Hematopoietic multipotent progenitor cell (in vitro differentiated cells): ENCODE measurements at regions not wholly inside any gene's neighbourhood (a gene's known extent, or its start where the extent isn't known, plus 50 kb on each side); places are given as distances from the start of the nearest gene placed in this dataset.
"Not testable (repeated sequence)": the region's sequence is repeated elsewhere in the genome, so short reads cannot be mapped to it uniquely, and the experiment has no call there.

Experiments
- DNase-seq, 3 donors: peaks; one replicate each; pipeline ENCODE4 v3.0.0-alpha.2; 2011 to 2015; ENCODE audit warnings: low read depth in 2 of 3, low spot score in 2 of 3

DNA sequence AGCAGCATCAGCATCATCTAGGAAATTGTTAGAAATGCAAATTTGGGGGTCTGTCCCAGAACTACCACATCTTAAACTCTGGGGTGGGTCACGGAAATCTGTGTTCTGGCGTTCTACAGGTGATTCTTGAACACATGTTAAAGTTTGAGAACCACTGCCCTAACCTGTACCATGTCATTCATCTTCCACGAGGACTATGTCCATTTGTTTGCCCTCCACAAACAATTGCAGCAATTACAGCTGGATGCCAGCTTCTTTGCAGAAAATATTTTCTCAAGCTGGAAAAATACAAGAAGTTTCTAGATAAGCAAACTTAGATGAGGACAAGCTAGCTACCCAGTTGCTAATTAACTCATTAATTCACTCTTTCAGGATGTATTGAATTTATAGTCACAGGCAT is 54.1 kb downstream of the MAFB start:
- no peak for DNase-seq

GRCh38 chr20:40633123-40633850 is 55.7 kb downstream of the MAFB start:
- no peak for DNase-seq

DNA sequence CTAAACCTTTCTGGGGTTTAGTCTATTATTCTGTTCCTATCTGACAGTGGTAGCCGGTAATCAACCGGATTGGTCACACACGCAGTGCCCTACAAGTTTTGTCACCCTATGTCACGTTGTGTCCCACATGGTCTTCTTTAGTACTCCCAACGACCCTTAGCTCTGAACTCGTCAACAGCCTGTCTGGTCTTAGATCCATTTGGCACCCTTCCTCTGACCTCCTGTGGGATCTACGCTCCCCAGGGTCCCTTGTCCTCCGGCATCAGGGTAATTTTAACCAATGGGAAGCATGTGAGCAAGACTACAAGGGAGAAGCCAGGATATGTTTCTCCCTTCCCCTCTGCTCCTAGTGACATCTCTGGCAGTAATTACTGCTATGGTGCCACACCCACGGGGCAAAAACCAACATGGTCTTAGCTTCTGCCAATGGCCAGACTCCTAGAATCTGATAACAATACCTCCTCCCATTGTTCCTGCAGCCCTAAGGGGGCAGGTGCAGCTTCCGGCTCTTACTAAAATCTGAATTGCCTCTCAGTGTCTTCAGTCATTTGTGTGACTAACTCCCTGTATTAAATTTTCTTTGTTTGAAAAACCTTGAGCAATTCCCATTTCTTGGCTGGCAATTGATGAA is 56.6 kb downstream of the MAFB start:
- DNase-seq: no peak

- DNase-seq: no peak
These were observed 57.9 kb downstream of the MAFB start for GRCh38 chr20:40631119-40631631.

DNA sequence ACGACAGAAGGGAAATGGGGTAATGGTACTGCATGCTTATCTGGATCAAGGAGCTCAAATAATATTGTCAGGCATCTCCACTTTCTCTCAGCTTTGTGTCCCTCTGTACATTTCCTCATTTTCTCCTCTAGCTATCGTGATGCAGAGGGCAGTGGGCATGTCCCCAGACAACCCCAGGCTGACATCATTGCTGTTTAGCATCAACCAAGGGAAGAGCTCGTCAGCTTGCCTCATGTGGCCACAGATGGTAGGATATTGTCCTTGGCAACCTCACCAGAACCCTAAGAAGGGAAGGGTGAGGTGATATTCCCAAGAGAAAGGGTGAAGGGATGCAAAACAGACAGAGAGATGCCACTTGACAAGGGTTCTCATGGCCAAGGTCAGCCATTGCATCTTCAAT is 58.3 kb downstream of the MAFB start:
- no peak for DNase-seq

DNA sequence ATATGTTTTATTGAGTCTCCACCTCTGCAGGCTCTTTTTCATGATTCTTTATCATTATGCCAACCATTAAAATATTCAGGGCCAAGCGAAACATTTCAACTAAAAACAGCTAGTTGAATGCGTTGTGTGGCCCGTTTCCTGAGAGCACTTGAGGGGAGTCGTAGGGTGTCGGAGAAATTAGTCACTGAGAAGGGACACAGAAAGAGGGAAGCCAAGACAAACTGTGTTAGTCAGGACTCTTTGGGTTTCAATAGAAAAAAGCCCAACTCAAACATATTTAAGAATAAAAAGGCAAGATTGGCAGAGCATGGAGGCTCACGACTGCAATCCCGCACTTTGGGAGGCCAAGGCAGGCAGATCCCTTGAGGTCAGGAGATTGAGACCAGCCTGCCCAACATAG is 58.9 kb downstream of the MAFB start:
- DNase-seq: no peak

- no peak for DNase-seq
These were observed 60.2 kb downstream of the MAFB start for GRCh38 chr20:40628877-40629276.

DNA sequence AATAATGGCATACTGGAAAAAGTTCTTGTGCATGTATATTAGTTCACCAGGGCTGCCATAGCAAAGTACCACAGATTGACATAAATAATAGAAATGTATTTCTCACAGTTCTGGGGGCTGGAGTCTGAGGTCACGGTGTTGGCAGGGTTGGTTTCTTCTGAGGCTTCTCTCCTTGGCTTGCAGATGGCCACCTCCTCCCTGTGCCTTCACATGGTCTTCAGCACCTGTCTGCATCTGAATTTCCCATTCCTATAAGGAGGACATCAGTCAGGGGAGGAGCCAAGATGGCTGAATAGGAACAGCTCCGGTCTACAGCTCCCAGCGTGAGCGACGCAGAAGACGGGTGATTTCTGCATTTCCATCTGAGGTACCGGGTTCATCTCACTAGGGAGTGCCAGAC is 70.0 kb downstream of the MAFB start:
- not testable (repeated sequence) for DNase-seq

GRCh38 chr20:40617594-40617993 is 71.4 kb downstream of the MAFB start:
- DNase-seq: no peak

GRCh38 chr20:40612837-40613236 is 76.2 kb downstream of the MAFB start:
- no peak for DNase-seq

DNA sequence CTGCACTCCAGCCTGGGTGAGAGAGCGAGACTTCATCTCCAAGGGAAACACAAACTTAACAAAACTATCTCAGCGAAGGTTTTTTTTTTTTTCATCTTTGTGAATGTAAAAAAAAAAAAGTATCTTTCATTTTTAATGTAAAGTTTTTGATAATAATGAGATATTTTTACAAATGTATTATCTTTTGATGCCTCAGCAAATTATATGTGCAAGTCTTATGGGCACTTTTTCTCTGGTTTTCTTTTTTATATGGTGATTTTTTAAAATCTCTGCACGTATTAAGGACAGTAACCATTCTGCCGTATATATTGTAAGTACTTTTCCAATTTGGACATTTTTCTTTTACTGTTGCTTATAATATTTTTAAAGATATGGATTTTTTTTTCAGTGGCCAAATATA is 76.8 kb downstream of the MAFB start:
- DNase-seq: no peak

GRCh38 chr20:40610730-40611129 is 78.3 kb downstream of the MAFB start:
- DNase-seq: no peak

DNA sequence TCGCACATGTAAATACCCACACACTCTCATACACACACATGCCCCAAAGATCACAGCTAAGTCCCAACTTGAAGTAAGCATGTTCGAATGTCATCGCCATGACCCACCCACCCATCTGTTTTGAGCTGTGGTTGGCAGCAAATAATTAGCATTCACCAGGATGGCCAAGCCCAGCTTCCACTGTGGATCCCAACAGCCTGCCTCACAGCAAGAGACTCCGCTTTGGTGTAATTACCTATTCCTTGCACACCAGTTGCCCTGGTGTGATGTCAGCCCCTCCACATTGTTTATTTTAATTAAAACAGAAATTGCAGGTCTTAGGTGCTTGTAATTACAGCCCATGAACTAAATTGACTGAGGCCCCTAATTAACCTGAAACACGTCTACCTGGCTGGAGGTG is 81.1 kb downstream of the MAFB start:
- DNase-seq: no peak

- no peak for DNase-seq
These were observed 82.4 kb downstream of the MAFB start for GRCh38 chr20:40606660-40607059.

DNA sequence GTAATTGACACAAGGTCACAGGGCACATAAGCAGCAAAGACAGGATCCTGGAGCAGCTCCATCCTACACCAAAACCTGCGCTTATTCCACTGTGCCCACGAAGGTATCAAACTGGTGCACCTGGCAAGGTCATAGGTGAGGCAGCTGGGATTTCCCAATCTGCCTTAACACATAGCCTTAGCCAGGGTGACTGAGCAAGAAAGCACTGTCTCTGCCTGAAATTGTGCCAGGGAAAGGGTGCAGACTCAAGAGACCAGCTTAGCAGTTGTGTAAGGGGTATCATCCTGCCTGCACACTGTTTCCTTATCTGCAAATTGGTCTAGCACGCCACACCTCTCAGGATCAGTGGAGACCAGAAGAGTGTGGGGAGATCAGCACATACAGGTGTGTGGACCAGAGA is 82.8 kb downstream of the MAFB start:
- no peak for DNase-seq

- no peak for DNase-seq
These were observed 84.6 kb downstream of the MAFB start for GRCh38 chr20:40604416-40604815.

DNA sequence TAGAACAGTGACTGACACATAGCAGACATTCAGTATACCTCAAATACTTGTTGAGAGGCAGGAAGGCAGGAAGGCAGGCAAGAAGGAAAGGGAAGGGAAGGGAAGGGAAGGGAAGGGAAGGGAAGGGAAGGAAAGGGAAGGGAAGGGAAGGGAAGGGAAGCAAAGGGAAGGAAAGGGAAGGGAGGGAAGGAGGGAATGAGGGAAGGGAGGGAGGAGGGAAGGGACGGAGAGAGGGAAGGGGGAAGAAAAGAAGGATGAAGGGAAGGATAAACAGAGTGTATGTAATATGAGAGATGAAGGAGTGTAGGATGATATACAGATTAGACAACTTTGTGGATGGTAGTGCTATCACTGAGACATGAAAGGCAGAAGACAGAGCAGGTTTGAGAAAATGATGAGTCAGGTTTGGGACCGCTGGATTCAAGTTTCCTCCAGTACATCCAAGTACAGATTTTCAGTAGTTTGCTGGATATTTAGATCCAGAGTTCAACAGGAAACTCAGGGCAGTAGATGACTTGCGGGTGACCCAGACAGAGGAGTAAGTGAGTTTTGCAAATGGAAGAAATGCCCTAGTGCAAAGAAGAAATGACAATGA is 85.9 kb downstream of the MAFB start:
- no peak for DNase-seq

- no peak for DNase-seq
These were observed 86.7 kb downstream of the MAFB start for GRCh38 chr20:40602381-40602780.

- DNase-seq: no peak
These were observed 88.4 kb downstream of the MAFB start for GRCh38 chr20:40600441-40601219.

- DNase-seq: no peak
These were observed 89.0 kb downstream of the MAFB start for GRCh38 chr20:40599987-40600386.

DNA sequence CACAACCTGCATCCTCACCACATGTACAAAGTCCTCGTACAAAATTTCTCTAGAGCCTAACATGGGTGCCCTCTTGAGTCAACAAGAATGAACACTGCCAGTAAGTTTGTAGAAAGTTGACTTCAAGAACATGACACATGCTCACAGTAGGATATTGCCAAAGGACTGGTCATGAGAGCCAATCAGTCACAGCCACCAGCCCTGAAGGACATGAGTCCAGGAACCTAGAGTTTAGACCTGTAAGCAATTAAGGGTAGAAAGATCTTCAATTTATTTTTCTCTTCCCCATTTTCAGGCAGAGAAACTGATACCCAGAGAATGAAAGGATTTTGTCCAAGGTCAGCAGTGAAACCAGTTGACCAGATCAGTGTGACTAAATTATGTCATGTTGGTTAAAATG is 96.1 kb downstream of the MAFB start:
- no peak for DNase-seq
